Muscle of leg (tissue), 3 donors: ENCODE measurements at regions not wholly inside any gene's neighbourhood (a gene's known extent, or its start where the extent isn't known, plus 50 kb on each side); places are given as distances from the start of the nearest gene placed in this dataset.

Experiments
- DNase-seq: peaks from one replicate; pipeline ENCODE4 v3.0.0; 2013
- H3K27ac ChIP-seq: one replicate; pipeline ENCODE4 v1.5.1; 2013; ENCODE audit warnings: mild to moderate bottlenecking, low read length, control low read depth
- H3K27me3 ChIP-seq: one replicate; pipeline ENCODE4 v1.6.1; 2013; ENCODE audit warnings: low read length; ENCODE audit not compliant: control insufficient read depth, insufficient read depth
- H3K36me3 ChIP-seq: one replicate; pipeline ENCODE4 v1.6.1; 2013; ENCODE audit warnings: low read length; ENCODE audit not compliant: control insufficient read depth, insufficient read depth
- H3K4me1 ChIP-seq: one replicate; pipeline ENCODE4 v1.6.1; 2013; ENCODE audit warnings: low read length; ENCODE audit not compliant: control insufficient read depth, insufficient read depth
- H3K4me3 ChIP-seq: one replicate; pipeline ENCODE4 v1.5.1; 2013; ENCODE audit warnings: low read length, control low read depth
- H3K9me3 ChIP-seq: replicated peaks from 2 replicates; pipeline ENCODE4 v1.6.1; 2013; ENCODE audit warnings: low read depth, low read length; ENCODE audit not compliant: control insufficient read depth
- WGBS: methylation state at CpG from one replicate; pipeline ENCODE4 v1.1.5; 2013; ENCODE audit warnings: missing lambda C conversion rate; ENCODE audit not compliant: insufficient coverage; 5-methylcytosine and 5-hydroxymethylcytosine counted together

GRCh38 chr1:90784186-90784847, 67.2 kb upstream of the BARHL2 start:
- Histone ChIP-seq H3K36me3 (no peaks in the 10 kb centered on the region), H3K9me3 (no peaks in the 10 kb centered on the region), H3K27me3 (no peaks in the 10 kb centered on the region), H3K4me3 (no peak overlapping the region), H3K4me1 (no peaks in the 10 kb centered on the region), H3K27ac (no peak overlapping the region)
- no CpG with 5 or more reads among the region's 2 CpGs for WGBS
- no peak for DNase-seq

- DNase-seq: no peak
- Histone ChIP-seq H3K36me3 (no peaks in the 10 kb centered on the region), H3K9me3 (no peaks in the 10 kb centered on the region), H3K27me3 (no peaks in the 10 kb centered on the region), H3K27ac (no peak overlapping the region), H3K4me3 (no peak overlapping the region), H3K4me1 (no peaks in the 10 kb centered on the region)
- 50% methylated on average over 3 of the region's 6 CpGs for WGBS
These were observed 66.1 kb upstream of the BARHL2 start for GRCh38 chr1:90783181-90783580.

- 60% methylated on average over 1 of the region's 2 CpGs for WGBS
- Histone ChIP-seq H3K4me1 (no peaks in the 10 kb centered on the region), H3K27me3 (no peaks in the 10 kb centered on the region), H3K9me3 (no peaks in the 10 kb centered on the region), H3K36me3 (no peaks in the 10 kb centered on the region), H3K27ac (no peak overlapping the region), H3K4me3 (no peak overlapping the region)
- no peak for DNase-seq
These were observed 64.9 kb upstream of the BARHL2 start for GRCh38 chr1:90782046-90782445.

- Histone ChIP-seq H3K4me3 (no peak overlapping the region), H3K4me1 (no peaks in the 10 kb centered on the region), H3K27me3 (no peaks in the 10 kb centered on the region), H3K36me3 (no peaks in the 10 kb centered on the region), H3K27ac (no peak overlapping the region), H3K9me3 (no peaks in the 10 kb centered on the region)
- 60% methylated on average over 6 of the region's 6 CpGs for WGBS
- no peak for DNase-seq
These were observed 64.4 kb upstream of the BARHL2 start for GRCh38 chr1:90781534-90781933.

GRCh38 chr1:90780981-90781380, 63.9 kb upstream of the BARHL2 start:
- Histone ChIP-seq H3K4me1 (no peaks in the 10 kb centered on the region), H3K27ac (no peak overlapping the region), H3K9me3 (no peaks in the 10 kb centered on the region), H3K4me3 (no peak overlapping the region), H3K36me3 (no peaks in the 10 kb centered on the region), H3K27me3 (no peaks in the 10 kb centered on the region)
- WGBS: no CpG with 5 or more reads among the region's 2 CpGs
- no peak for DNase-seq

- 100% methylated on average over 3 of the region's 4 CpGs for WGBS
- Histone ChIP-seq H3K36me3 (no peaks in the 10 kb centered on the region), H3K27me3 (no peaks in the 10 kb centered on the region), H3K27ac (no peak overlapping the region), H3K9me3 (no peaks in the 10 kb centered on the region), H3K4me1 (no peaks in the 10 kb centered on the region), H3K4me3 (no peak overlapping the region)
- DNase-seq: no peak
These were observed 62.5 kb upstream of the BARHL2 start for GRCh38 chr1:90779573-90779972.

GRCh38 chr1:90778486-90778885, 61.4 kb upstream of the BARHL2 start:
- no peaks in the 10 kb centered on the region for H3K4me1 ChIP-seq
- no peak for DNase-seq
- no peaks in the 10 kb centered on the region for H3K36me3 ChIP-seq
- no peak overlapping the region for H3K27ac ChIP-seq
- no peaks in the 10 kb centered on the region for H3K9me3 ChIP-seq
- no peak overlapping the region for H3K4me3 ChIP-seq
- no peaks in the 10 kb centered on the region for H3K27me3 ChIP-seq

GRCh38 chr1:90773812-90774211, 56.7 kb upstream of the BARHL2 start:
- no peaks in the 10 kb centered on the region for H3K36me3 ChIP-seq
- H3K4me3 ChIP-seq: no peak overlapping the region
- no peaks in the 10 kb centered on the region for H3K9me3 ChIP-seq
- no peaks in the 10 kb centered on the region for H3K27me3 ChIP-seq
- 71% methylated on average over 1 of the region's 3 CpGs for WGBS
- H3K4me1 ChIP-seq: no peaks in the 10 kb centered on the region
- no peak overlapping the region for H3K27ac ChIP-seq
- DNase-seq: no peak

GRCh38 chr1:90768826-90769225, 51.7 kb upstream of the BARHL2 start:
- WGBS: no CpG with 5 or more reads among the region's 2 CpGs
- no peak overlapping the region for H3K27ac ChIP-seq
- no peaks in the 10 kb centered on the region for H3K36me3 ChIP-seq
- no peaks in the 10 kb centered on the region for H3K4me1 ChIP-seq
- no peak for DNase-seq
- no peaks in the 10 kb centered on the region for H3K27me3 ChIP-seq
- H3K9me3 ChIP-seq: no peaks in the 10 kb centered on the region
- H3K4me3 ChIP-seq: no peak overlapping the region

GRCh38 chr1:90768098-90768497, 51.0 kb upstream of the BARHL2 start:
- Histone ChIP-seq H3K4me1 (no peaks in the 10 kb centered on the region), H3K4me3 (no peak overlapping the region), H3K27me3 (no peaks in the 10 kb centered on the region), H3K9me3 (no peaks in the 10 kb centered on the region), H3K27ac (no peak overlapping the region), H3K36me3 (no peaks in the 10 kb centered on the region)
- no peak for DNase-seq
- WGBS: no CpG with 5 or more reads among the region's 1 CpG
